ENCODE measurements at regions not wholly inside any gene's neighbourhood (a gene's known extent, or its start where the extent isn't known, plus 50 kb on each side); places are given as distances from the start of the nearest gene placed in this dataset.

GRCh38 chrX:10828640-10829039 is 208.3 kb upstream of the MID1 start:
- Histone ChIP-seq H3K27ac (ENCODE audit: poor library complexity, severe bottlenecking) (no peak overlapping the region), H3K27me3 (ENCODE audit: insufficient read depth, poor library complexity, severe bottlenecking) (no peaks in the 10 kb centered on the region), H3K4me3 (ENCODE audit: severe bottlenecking) (no peak overlapping the region), H3K36me3 (ENCODE audit: low read depth) (no peaks in the 10 kb centered on the region), H3K4me1 (ENCODE audit: insufficient read depth, poor library complexity, severe bottlenecking) (no peaks in the 10 kb centered on the region), H3K9me3 (ENCODE audit: severe bottlenecking) (no peaks in the 10 kb centered on the region)
- DNase-seq (ENCODE audit: low spot score) (no peak), ATAC-seq (ENCODE audit: low read depth) (no peak)
- TF ChIP-seq, protein P1, sequence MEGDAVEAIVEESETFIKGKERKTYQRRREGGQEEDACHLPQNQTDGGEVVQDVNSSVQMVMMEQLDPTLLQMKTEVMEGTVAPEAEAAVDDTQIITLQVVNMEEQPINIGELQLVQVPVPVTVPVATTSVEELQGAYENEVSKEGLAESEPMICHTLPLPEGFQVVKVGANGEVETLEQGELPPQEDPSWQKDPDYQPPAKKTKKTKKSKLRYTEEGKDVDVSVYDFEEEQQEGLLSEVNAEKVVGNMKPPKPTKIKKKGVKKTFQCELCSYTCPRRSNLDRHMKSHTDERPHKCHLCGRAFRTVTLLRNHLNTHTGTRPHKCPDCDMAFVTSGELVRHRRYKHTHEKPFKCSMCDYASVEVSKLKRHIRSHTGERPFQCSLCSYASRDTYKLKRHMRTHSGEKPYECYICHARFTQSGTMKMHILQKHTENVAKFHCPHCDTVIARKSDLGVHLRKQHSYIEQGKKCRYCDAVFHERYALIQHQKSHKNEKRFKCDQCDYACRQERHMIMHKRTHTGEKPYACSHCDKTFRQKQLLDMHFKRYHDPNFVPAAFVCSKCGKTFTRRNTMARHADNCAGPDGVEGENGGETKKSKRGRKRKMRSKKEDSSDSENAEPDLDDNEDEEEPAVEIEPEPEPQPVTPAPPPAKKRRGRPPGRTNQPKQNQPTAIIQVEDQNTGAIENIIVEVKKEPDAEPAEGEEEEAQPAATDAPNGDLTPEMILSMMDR (IDR thresholded peaks at IDR 0.05; ENCODE audit: poor library complexity, severe bottlenecking): no peak

- TF ChIP-seq, protein P1 (IDR thresholded peaks at IDR 0.05; ENCODE audit: poor library complexity, severe bottlenecking): no peak
- Histone ChIP-seq H3K4me1 (ENCODE audit: insufficient read depth, poor library complexity, severe bottlenecking) (no peaks in the 10 kb centered on the region), H3K4me3 (ENCODE audit: severe bottlenecking) (no peak overlapping the region), H3K36me3 (ENCODE audit: low read depth) (no peaks in the 10 kb centered on the region), H3K27ac (ENCODE audit: poor library complexity, severe bottlenecking) (no peak overlapping the region), H3K27me3 (ENCODE audit: insufficient read depth, poor library complexity, severe bottlenecking) (no peaks in the 10 kb centered on the region), H3K9me3 (ENCODE audit: severe bottlenecking) (no peaks in the 10 kb centered on the region)
- DNase-seq (ENCODE audit: low spot score) (no peak), ATAC-seq (ENCODE audit: low read depth) (no peak)
Measured at GRCh38 chrX:10831716-10832502, 211.5 kb upstream of the MID1 start.

DNA sequence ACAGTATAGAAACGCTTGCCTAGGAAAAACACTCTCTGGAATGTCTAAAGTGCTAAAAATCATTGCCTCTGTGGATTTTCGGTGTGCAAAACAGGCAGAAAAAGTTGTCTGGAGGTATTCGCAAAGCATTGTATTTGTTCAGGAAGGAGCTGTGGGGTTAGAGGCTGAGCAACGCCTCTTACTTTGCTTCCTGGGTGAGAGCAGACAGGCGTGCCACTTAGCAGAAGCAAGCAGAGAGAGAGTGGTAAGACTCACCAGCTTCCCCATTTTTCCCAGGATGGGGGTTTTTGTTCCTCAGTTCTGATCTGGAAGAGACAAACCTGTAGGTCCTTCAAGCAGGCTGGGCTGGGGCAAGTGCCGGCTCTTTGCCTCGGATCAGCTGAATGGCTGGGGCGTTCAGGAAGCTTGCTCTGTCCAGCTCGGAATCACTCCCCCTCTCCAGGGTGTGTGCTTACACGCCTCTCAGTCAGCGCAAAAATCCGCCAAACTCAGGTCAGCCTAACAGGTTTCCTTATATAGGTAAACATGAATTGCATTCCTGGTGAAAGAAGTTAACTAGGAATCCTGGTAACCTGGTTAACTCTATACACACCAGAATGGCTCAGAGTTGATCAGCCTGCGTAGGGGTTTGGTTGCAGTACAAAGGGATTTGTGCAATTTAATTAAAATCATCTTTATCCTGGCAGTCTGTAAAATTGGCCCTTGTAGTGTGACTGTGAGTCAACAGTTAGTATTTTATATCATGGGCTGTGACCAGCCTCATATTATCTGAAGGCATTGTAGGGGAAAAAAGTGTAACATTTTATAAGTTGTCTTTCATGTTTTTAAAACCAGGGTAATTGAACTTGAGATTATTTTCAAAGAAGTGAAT is 213.1 kb upstream of the MID1 start:
- Histone ChIP-seq H3K4me1 (ENCODE audit: insufficient read depth, poor library complexity, severe bottlenecking) (no peaks in the 10 kb centered on the region), H3K4me3 (ENCODE audit: severe bottlenecking) (peak overlapping the region; percentile 6), H3K27me3 (ENCODE audit: insufficient read depth, poor library complexity, severe bottlenecking) (no peaks in the 10 kb centered on the region), H3K36me3 (ENCODE audit: low read depth) (no peaks in the 10 kb centered on the region), H3K27ac (ENCODE audit: poor library complexity, severe bottlenecking) (no peak overlapping the region), H3K9me3 (ENCODE audit: severe bottlenecking) (no peaks in the 10 kb centered on the region)
- peak; percentile 19 for DNase-seq (ENCODE audit: low spot score)
- ATAC-seq (ENCODE audit: low read depth): peak; percentile 92
- TF ChIP-seq, protein P1 (IDR thresholded peaks at IDR 0.05; ENCODE audit: poor library complexity, severe bottlenecking): no peak

GRCh38 chrX:10841579-10841978 is 221.2 kb upstream of the MID1 start:
- Histone ChIP-seq H3K27me3 (ENCODE audit: insufficient read depth, poor library complexity, severe bottlenecking) (no peaks in the 10 kb centered on the region), H3K9me3 (ENCODE audit: severe bottlenecking) (no peaks in the 10 kb centered on the region), H3K4me3 (ENCODE audit: severe bottlenecking) (no peak overlapping the region), H3K36me3 (ENCODE audit: low read depth) (no peaks in the 10 kb centered on the region), H3K4me1 (ENCODE audit: insufficient read depth, poor library complexity, severe bottlenecking) (no peaks in the 10 kb centered on the region), H3K27ac (ENCODE audit: poor library complexity, severe bottlenecking) (no peak overlapping the region)
- ATAC-seq (ENCODE audit: low read depth) (no peak), DNase-seq (ENCODE audit: low spot score) (no peak)
- TF ChIP-seq, protein P1 (IDR thresholded peaks at IDR 0.05; ENCODE audit: poor library complexity, severe bottlenecking): no peak
